22Rv1 (cell line): ENCODE measurements at regions not wholly inside any gene's neighbourhood (a gene's known extent, or its start where the extent isn't known, plus 50 kb on each side); places are given as distances from the start of the nearest gene placed in this dataset.

Source experiments
- H3K27ac ChIP-seq: fragments of 450-650 bp; 2 replicates; pipeline ENCODE4 v1.5.1; 2017
- CTCF ChIP-seq: fragments of 450-650 bp; IDR thresholded peaks from 2 replicates; pipeline ENCODE4 v1.5.1; 2017; ENCODE audit warnings: mild to moderate bottlenecking
- ZFX ChIP-seq: fragments of 450-650 bp; IDR thresholded peaks from 2 replicates; pipeline ENCODE4 v1.6.1; 2017; ENCODE audit warnings: antibody characterized with exemption, borderline replicate concordance

- no peak for TF ChIP-seq CTCF
- TF ChIP-seq ZFX = no peak
- H3K27ac ChIP-seq = no peak overlapping the region
Observed at GRCh38 chr11:29211202-29211601, 805.6 kb downstream of the KCNA4 start.

- TF ChIP-seq CTCF (no peak), ZFX (no peak)
- no peak overlapping the region for H3K27ac ChIP-seq
Observed at GRCh38 chr11:29210426-29210825, 806.4 kb downstream of the KCNA4 start.

- no peak overlapping the region for H3K27ac ChIP-seq
- TF ChIP-seq ZFX = no peak
- TF ChIP-seq CTCF = no peak
Observed at GRCh38 chr11:29208117-29208516, 808.7 kb downstream of the KCNA4 start.

DNA sequence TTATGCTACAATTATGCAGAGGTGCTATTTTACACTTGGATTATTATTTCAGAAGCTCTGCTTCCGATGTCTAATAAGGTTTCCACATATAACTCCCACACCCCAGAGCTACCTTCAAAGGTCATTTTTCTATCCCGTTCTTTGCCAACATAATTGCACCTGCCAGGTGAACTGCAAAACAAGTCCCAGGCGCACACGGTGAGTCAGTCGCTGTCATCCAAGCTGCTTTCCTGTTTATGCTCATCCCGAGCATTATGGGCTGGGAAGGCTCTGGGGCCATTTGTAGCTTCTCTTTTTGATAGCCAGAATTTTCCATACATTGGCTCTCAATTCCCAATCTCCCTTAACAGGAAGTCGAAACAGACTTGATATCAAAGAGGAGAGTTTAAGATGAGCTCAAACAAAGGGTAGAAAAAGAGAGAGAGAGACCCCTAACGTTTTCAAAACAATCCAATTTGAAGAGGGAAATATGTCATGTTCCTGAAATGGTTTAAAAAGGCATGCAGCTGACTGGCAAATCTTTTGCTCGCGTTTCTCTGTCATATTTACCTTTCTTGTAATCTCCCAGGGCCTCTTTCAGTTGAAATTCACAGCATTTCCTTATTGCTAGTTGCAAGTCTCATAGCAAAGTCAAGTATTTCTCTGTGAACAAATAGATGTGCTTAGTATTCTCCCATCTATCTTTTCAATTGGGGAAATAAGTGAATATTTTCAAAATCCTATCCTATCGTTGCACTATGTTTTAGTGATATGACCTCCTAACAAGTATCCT, 815.9 kb downstream of the KCNA4 start:
- TF ChIP-seq ZFX (no peak), CTCF (no peak)
- no peak overlapping the region for H3K27ac ChIP-seq

GRCh38 chr11:29190313-29190712, 826.5 kb downstream of the KCNA4 start:
- TF ChIP-seq CTCF = no peak
- TF ChIP-seq ZFX = no peak
- no peak overlapping the region for H3K27ac ChIP-seq

DNA sequence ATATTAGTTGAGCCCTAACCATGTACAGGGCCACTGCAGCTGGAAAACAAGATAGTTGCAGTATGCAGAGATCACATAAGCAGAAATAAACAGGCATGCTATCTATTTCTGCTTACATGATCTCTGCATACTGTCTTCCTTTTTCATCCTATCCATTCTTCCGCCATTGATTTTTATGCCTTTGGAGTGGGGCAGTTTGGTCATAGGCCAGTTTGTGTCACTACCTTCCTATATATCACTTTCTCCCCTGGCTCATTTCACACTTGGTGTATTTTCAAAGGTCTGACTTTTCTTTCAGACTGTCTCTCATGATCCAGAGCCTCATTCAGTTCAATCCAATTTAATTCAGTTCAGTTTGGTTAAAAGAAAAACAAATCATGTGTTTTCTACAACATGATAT, 829.6 kb downstream of the KCNA4 start:
- no peak for TF ChIP-seq ZFX
- TF ChIP-seq CTCF = no peak
- no peak overlapping the region for H3K27ac ChIP-seq

DNA sequence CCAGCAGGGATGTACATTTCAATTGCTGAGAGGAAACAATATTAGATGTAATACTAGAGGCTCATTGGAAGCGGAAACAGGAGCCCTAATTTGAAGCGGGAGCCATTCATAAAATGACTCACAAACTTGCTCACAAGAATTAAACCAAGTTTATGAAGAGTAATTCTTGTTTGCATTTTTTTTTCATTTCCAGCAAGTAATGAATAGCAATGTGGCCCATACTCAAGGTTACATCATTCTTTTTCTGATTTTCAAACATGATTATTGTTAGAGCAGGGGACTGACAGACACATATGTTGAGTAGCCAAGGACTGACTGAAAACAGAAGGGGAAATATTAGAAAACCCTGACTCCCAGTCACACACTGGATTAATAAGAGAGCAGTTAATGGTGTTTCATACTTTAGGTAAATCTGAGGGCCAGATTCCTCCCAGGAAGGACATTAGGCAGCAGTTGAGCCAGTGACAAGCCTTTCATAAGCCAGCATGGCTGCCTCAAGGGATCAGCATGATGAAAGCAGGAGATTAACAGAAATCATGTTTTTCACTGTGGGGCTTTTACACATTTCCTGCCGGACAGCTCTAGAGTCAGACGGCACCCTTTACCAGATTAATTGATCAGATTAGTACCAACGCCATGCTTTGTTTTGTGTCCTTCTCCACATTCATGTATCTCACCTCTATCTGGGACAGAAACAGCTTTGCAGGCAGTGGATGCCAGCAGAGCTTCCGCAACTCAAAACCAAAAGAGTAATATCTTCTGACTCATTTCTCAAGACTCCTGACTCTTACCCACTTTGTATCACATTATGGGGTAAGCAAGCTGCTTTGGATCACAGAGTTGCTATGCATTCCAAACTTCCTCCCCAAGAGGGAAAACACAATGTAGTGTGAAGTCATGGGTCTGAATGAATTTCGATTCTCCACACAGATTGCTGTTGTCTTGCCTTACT, 831.6 kb downstream of the KCNA4 start:
- H3K27ac ChIP-seq = no peak overlapping the region
- no peak for TF ChIP-seq CTCF
- TF ChIP-seq ZFX = no peak
